Left ventricle myocardium inferior (tissue), 1 donor: ENCODE measurements at regions not wholly inside any gene's neighbourhood (a gene's known extent, or its start where the extent isn't known, plus 50 kb on each side); places are given as distances from the start of the nearest gene placed in this dataset.

ENCODE experiments used
- DNase-seq: peaks from one replicate; pipeline ENCODE4 v3.0.0-alpha.2; 2020
- H3K27ac ChIP-seq: fragments of 200-600 bp; replicated peaks from 2 replicates; pipeline ENCODE4 v1.8.0; 2021
- H3K27me3 ChIP-seq: fragments of 200-600 bp; 2 replicates; pipeline ENCODE4 v1.8.0; 2021; ENCODE audit warnings: low read depth
- H3K36me3 ChIP-seq: fragments of 200-600 bp; 2 replicates; pipeline ENCODE4 v1.8.0; 2021
- H3K4me1 ChIP-seq: fragments of 200-600 bp; 2 replicates; pipeline ENCODE4 v1.8.0; 2021
- H3K4me3 ChIP-seq: fragments of 200-600 bp; 2 replicates; pipeline ENCODE4 v1.8.0; 2021; ENCODE audit warnings: mild to moderate bottlenecking, moderate library complexity
- H3K9me3 ChIP-seq: fragments of 200-600 bp; replicated peaks from 2 replicates; pipeline ENCODE4 v1.8.0; 2021
- CTCF ChIP-seq: fragments of 200-600 bp; IDR thresholded peaks from 2 replicates; pipeline ENCODE4 v1.8.0; 2021; ENCODE audit warnings: antibody characterized with exemption, mild to moderate bottlenecking, borderline replicate concordance
- intact Hi-C: fragments of 100-400 bp; cut with micrococcal nuclease; formaldehyde crosslinking; loops from one replicate; pipeline ENCODE4 v1.11.0; 2022
- donor health status: DM: no; HTN: yes; CAD: no; lungs with severe emphysema.

GRCh38 chr5:99004960-99005359, 76.2 kb upstream of the CHD1 start:
- Histone ChIP-seq H3K36me3 (no peaks in the 10 kb centered on the region), H3K27ac (no peak overlapping the region), H3K4me3 (no peak overlapping the region), H3K27me3 (no peaks in the 10 kb centered on the region), H3K9me3 (peaks cover under 1% of the 10 kb centered on the region), H3K4me1 (no peaks in the 10 kb centered on the region)
- no peak for DNase-seq
- TF ChIP-seq CTCF = no peak
- intact Hi-C loops = no loop called here

- Histone ChIP-seq H3K27ac (no peak overlapping the region), H3K9me3 (no peaks in the 10 kb centered on the region), H3K4me3 (no peak overlapping the region), H3K27me3 (no peaks in the 10 kb centered on the region), H3K36me3 (no peaks in the 10 kb centered on the region), H3K4me1 (no peaks in the 10 kb centered on the region)
- no peak for DNase-seq
- intact Hi-C loops = no loop called here
- TF ChIP-seq CTCF = no peak
Measured at GRCh38 chr5:99000876-99001275, 72.1 kb upstream of the CHD1 start.

- Histone ChIP-seq H3K36me3 (no peaks in the 10 kb centered on the region), H3K4me3 (no peak overlapping the region), H3K27me3 (no peaks in the 10 kb centered on the region), H3K4me1 (no peaks in the 10 kb centered on the region), H3K9me3 (no peaks in the 10 kb centered on the region), H3K27ac (no peak overlapping the region)
- TF ChIP-seq CTCF = no peak
- intact Hi-C loops = no loop called here
- DNase-seq = no peak
Measured at GRCh38 chr5:99000221-99000620, 71.4 kb upstream of the CHD1 start.

GRCh38 chr5:98999631-99000030, 70.8 kb upstream of the CHD1 start:
- intact Hi-C loops = no loop called here
- Histone ChIP-seq H3K4me1 (no peaks in the 10 kb centered on the region), H3K4me3 (no peak overlapping the region), H3K9me3 (no peaks in the 10 kb centered on the region), H3K27ac (no peak overlapping the region), H3K27me3 (no peaks in the 10 kb centered on the region), H3K36me3 (no peaks in the 10 kb centered on the region)
- DNase-seq = no peak
- TF ChIP-seq CTCF = no peak

- Histone ChIP-seq H3K36me3 (no peaks in the 10 kb centered on the region), H3K4me1 (no peaks in the 10 kb centered on the region), H3K9me3 (no peaks in the 10 kb centered on the region), H3K27me3 (no peaks in the 10 kb centered on the region), H3K4me3 (no peak overlapping the region), H3K27ac (no peak overlapping the region)
- DNase-seq = no peak
- intact Hi-C loops = no loop called here
- TF ChIP-seq CTCF = no peak
Measured at GRCh38 chr5:98997000-98997399, 68.2 kb upstream of the CHD1 start.

GRCh38 chr5:98994611-98995010, 65.8 kb upstream of the CHD1 start:
- Histone ChIP-seq H3K4me1 (no peaks in the 10 kb centered on the region), H3K27ac (no peak overlapping the region), H3K9me3 (no peaks in the 10 kb centered on the region), H3K36me3 (no peaks in the 10 kb centered on the region), H3K4me3 (no peak overlapping the region), H3K27me3 (no peaks in the 10 kb centered on the region)
- DNase-seq = no peak
- TF ChIP-seq CTCF = no peak
- intact Hi-C loops = no loop called here
